Kidney (tissue), 13 donors: ENCODE measurements at regions not wholly inside any gene's neighbourhood (a gene's known extent, or its start where the extent isn't known, plus 50 kb on each side); places are given as distances from the start of the nearest gene placed in this dataset.

ENCODE experiments used
- DNase-seq, 5 donors: peaks; one replicate each; pipeline ENCODE4 v3.0.0-alpha.2; 2013 to 2020
- FAIRE-seq: peaks from 2 replicates; lab custom pipeline; 2012; peaks lifted over from hg19 to GRCh38; lab: Jason Lieb, UNC
- H3K27ac ChIP-seq, 2 donors: one replicate each; pipeline ENCODE4 v1.7.0; 2013; ENCODE audit warnings: low read depth in 2 of 2, low read length in 2 of 2, inconsistent platforms in 1 of 2
- H3K27me3 ChIP-seq: one replicate; pipeline ENCODE4 v1.7.1; 2013; ENCODE audit warnings: low read length, inconsistent platforms; ENCODE audit not compliant: control insufficient read depth, insufficient read depth
- H3K36me3 ChIP-seq, 3 donors: one replicate each; pipeline versions ENCODE4 v1.7.0 to v1.7.1; 2013; ENCODE audit warnings: low read length in 3 of 3, control low read depth in 1 of 3, inconsistent platforms in 1 of 3; ENCODE audit not compliant: insufficient read depth in 3 of 3, control insufficient read depth in 2 of 3
- H3K4me1 ChIP-seq, 3 donors: one replicate each; pipeline versions ENCODE4 v1.7.0 to v1.7.1; 2013; ENCODE audit warnings: low read length in 3 of 3, inconsistent platforms in 1 of 3, low read depth in 1 of 3; ENCODE audit not compliant: control insufficient read depth in 2 of 3, insufficient read depth in 2 of 3
- H3K4me3 ChIP-seq, 3 donors: one replicate each; pipeline versions ENCODE4 v1.7.0 to v1.8.1; 2013; ENCODE audit warnings: low read length in 3 of 3, control low read depth in 1 of 3, inconsistent platforms in 1 of 3
- H3K9ac ChIP-seq, 3 donors: one replicate each; pipeline versions ENCODE4 v1.7.0 to v1.7.1; 2013; ENCODE audit warnings: low read length in 3 of 3, control low read depth in 1 of 3, inconsistent platforms in 1 of 3
- H3K9me3 ChIP-seq, 3 donors: one replicate each; pipeline versions ENCODE4 v1.7.0 to v1.7.1; 2013; ENCODE audit warnings: low read length in 3 of 3, control low read depth in 1 of 3, inconsistent platforms in 1 of 3; ENCODE audit not compliant: control insufficient read depth in 2 of 3, insufficient read depth in 1 of 3
- CTCF ChIP-seq: IDR thresholded peaks from 3 replicates; pipeline ENCODE4 v1.5.1; 2012; ENCODE audit warnings: mild to moderate bottlenecking, moderate library complexity, borderline replicate concordance; ENCODE audit not compliant: insufficient read depth; ENCODE audit errors: extremely low read depth
- intact Hi-C: fragments of 100-400 bp; cut with DNase I; formaldehyde crosslinking; loops from one replicate; pipeline ENCODE4 v1.11.1; 2022
- donor health status: control.
- donor health status: control.
- donor health status: control.
- donor health status: control.
- donor health status: control.
- donor health status: DM: yes; HTN: yes; CAD: no.
- donor health status: Normal renal cell carcinoma (clear cell type).

GRCh38 chr2:52571380-52572347, 1195.9 kb upstream of the CHAC2 start:
- FAIRE-seq (no peak), DNase-seq (peak in 2 of 5 donors; percentile 16 to 59)
- intact Hi-C loops, result no loop called here
- TF ChIP-seq CTCF, result no peak
- H3K4me1 ChIP-seq, result no peaks in the 10 kb centered on the region
- no peaks in the 10 kb centered on the region for H3K36me3 ChIP-seq
- no peak overlapping the region for H3K27ac ChIP-seq
- no peaks in the 10 kb centered on the region for H3K27me3 ChIP-seq
- no peak overlapping the region for H3K9ac ChIP-seq
- H3K9me3 ChIP-seq, result no peaks in the 10 kb centered on the region
- no peak overlapping the region for H3K4me3 ChIP-seq

- no peak overlapping the region for H3K27ac ChIP-seq
- FAIRE-seq (no peak), DNase-seq (no peak)
- H3K9me3 ChIP-seq, result no peaks in the 10 kb centered on the region
- no peaks in the 10 kb centered on the region for H3K4me1 ChIP-seq
- H3K9ac ChIP-seq, result no peak overlapping the region
- H3K27me3 ChIP-seq, result no peaks in the 10 kb centered on the region
- H3K36me3 ChIP-seq, result no peaks in the 10 kb centered on the region
- intact Hi-C loops, result no loop called here
- TF ChIP-seq CTCF, result no peak
- H3K4me3 ChIP-seq, result no peak overlapping the region
Observed at GRCh38 chr2:52570716-52571115, 1196.9 kb upstream of the CHAC2 start.

GRCh38 chr2:52563151-52563550, 1204.5 kb upstream of the CHAC2 start:
- TF ChIP-seq CTCF, result no peak
- Histone ChIP-seq H3K36me3 (no peaks in the 10 kb centered on the region), H3K27ac (no peak overlapping the region), H3K4me1 (no peaks in the 10 kb centered on the region), H3K9ac (no peak overlapping the region), H3K9me3 (no peaks in the 10 kb centered on the region), H3K27me3 (no peaks in the 10 kb centered on the region), H3K4me3 (no peak overlapping the region)
- intact Hi-C loops, result no loop called here
- DNase-seq (no peak), FAIRE-seq (no peak)
